ENCODE measurements at regions not wholly inside any gene's neighbourhood (a gene's known extent, or its start where the extent isn't known, plus 50 kb on each side); places are given as distances from the start of the nearest gene placed in this dataset.

GRCh38 chr2:40507432-40507831 is 55.5 kb upstream of the SLC8A1 start:
- DNase-seq (ENCODE audit: low read depth): no peak

- no peak for DNase-seq (ENCODE audit: low read depth)
Measured at GRCh38 chr2:40510304-40510703, 58.4 kb upstream of the SLC8A1 start.

GRCh38 chr2:40511661-40512213 is 59.8 kb upstream of the SLC8A1 start:
- no peak for DNase-seq (ENCODE audit: low read depth)

- no peak for DNase-seq (ENCODE audit: low read depth)
Measured at GRCh38 chr2:40512256-40512655, 60.4 kb upstream of the SLC8A1 start.

GRCh38 chr2:40513201-40513600 is 61.3 kb upstream of the SLC8A1 start:
- DNase-seq (ENCODE audit: low read depth): no peak

GRCh38 chr2:40516604-40517003 is 64.7 kb upstream of the SLC8A1 start:
- no peak for DNase-seq (ENCODE audit: low read depth)

GRCh38 chr2:40528564-40528963 is 76.7 kb upstream of the SLC8A1 start:
- DNase-seq (ENCODE audit: low read depth): no peak

- no peak for DNase-seq (ENCODE audit: low read depth)
Measured at GRCh38 chr2:40531359-40531758, 79.5 kb upstream of the SLC8A1 start.

- no peak for DNase-seq (ENCODE audit: low read depth)
Measured at GRCh38 chr2:40534528-40534927, 82.6 kb upstream of the SLC8A1 start.

GRCh38 chr2:40535972-40536371 is 84.1 kb upstream of the SLC8A1 start:
- no peak for DNase-seq (ENCODE audit: low read depth)

GRCh38 chr2:40540026-40540425 is 88.1 kb upstream of the SLC8A1 start:
- no peak for DNase-seq (ENCODE audit: low read depth)

- DNase-seq (ENCODE audit: low read depth): no peak
Measured at GRCh38 chr2:40543381-40543780, 91.5 kb upstream of the SLC8A1 start.

- DNase-seq (ENCODE audit: low read depth): no peak
Measured at GRCh38 chr2:40544072-40544471, 92.2 kb upstream of the SLC8A1 start.

GRCh38 chr2:40545645-40546044 is 93.8 kb upstream of the SLC8A1 start:
- DNase-seq (ENCODE audit: low read depth): no peak

- no peak for DNase-seq (ENCODE audit: low read depth)
Measured at GRCh38 chr2:40546439-40547191, 94.7 kb upstream of the SLC8A1 start.

GRCh38 chr2:40548521-40548920 is 96.6 kb upstream of the SLC8A1 start:
- no peak for DNase-seq (ENCODE audit: low read depth)

GRCh38 chr2:40550085-40550484 is 98.2 kb upstream of the SLC8A1 start:
- DNase-seq (ENCODE audit: low read depth): no peak

- DNase-seq (ENCODE audit: low read depth): no peak
Measured at GRCh38 chr2:40551081-40551480, 99.2 kb upstream of the SLC8A1 start.

- peak; percentile 15 for DNase-seq (ENCODE audit: low read depth)
Measured at GRCh38 chr2:40554665-40555294, 102.9 kb upstream of the SLC8A1 start.

- no peak for DNase-seq (ENCODE audit: low read depth)
Measured at GRCh38 chr2:40556293-40556692, 104.4 kb upstream of the SLC8A1 start.

GRCh38 chr2:40556739-40557138 is 104.8 kb upstream of the SLC8A1 start:
- DNase-seq (ENCODE audit: low read depth): no peak

- DNase-seq (ENCODE audit: low read depth): no peak
Measured at GRCh38 chr2:40558761-40559160, 106.9 kb upstream of the SLC8A1 start.

GRCh38 chr2:40559175-40559574 is 107.3 kb upstream of the SLC8A1 start:
- no peak for DNase-seq (ENCODE audit: low read depth)

- DNase-seq (ENCODE audit: low read depth): no peak
Measured at GRCh38 chr2:40564184-40564583, 112.3 kb upstream of the SLC8A1 start.

All from stimulated activated CD8-positive, alpha-beta memory T cell treated with anti-CD3 and anti-CD28 coated beads, Interleukin-7, amount 100 ng/mL, for 24 hours (primary cell).